ENCODE measurements at regions not wholly inside any gene's neighbourhood (a gene's known extent, or its start where the extent isn't known, plus 50 kb on each side); places are given as distances from the start of the nearest gene placed in this dataset.
"Not testable (repeated sequence)": the region's sequence is repeated elsewhere in the genome, so short reads cannot be mapped to it uniquely, and the experiment has no call there.

DNA sequence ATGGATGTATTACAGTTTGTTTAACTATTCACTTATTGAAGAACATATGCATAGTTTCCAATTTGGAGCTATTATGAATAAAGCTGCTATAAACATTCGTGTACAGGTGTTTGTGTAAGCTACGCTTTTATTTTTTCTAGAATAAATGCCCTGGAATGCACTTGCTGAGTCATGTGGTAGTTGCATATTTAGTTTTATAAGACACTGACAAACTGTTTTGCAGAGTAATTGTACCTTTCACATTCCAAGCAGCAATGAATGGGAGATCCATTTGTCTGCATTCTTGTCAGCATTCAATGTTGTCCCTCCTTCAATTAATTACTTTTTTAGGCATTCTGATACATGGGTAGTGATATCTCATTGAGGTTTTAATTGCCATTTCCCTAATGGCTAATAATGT, 373.6 kb upstream of the GHITM start:
- Histone ChIP-seq H3K4me2 (ENCODE audit: low read depth, low read length, poor library complexity, severe bottlenecking) (no peak overlapping the region), H3K27ac (ENCODE audit: low read depth, low read length) (no peak overlapping the region), H3K9me3 (ENCODE audit: insufficient read depth, low read length) (no peaks in the 10 kb centered on the region), H2AFZ (ENCODE audit: low read depth, low read length, severe bottlenecking) (no peak overlapping the region), H3K27me3 (ENCODE audit: low read length) (no peaks in the 10 kb centered on the region), H3K9ac (ENCODE audit: low read length) (no peak overlapping the region), H3F3A (ENCODE audit: insufficient read depth) (no peaks in the 10 kb centered on the region), H3K79me2 (ENCODE audit: insufficient read depth, low read length) (no peaks in the 10 kb centered on the region), H4K20me1 (ENCODE audit: low read depth, low read length) (no peaks in the 10 kb centered on the region), H3K9me2 (replicated peaks; ENCODE audit: insufficient read depth, low read length) (no peaks in the 10 kb centered on the region; the same call in 1 of the 2 replicates), H3K36me3 (ENCODE audit: low read length) (no peaks in the 10 kb centered on the region), H3K4me3 (ENCODE audit: insufficient read depth, low read length, poor library complexity, severe bottlenecking) (no peak overlapping the region)
- TF ChIP-seq, protein P1, sequence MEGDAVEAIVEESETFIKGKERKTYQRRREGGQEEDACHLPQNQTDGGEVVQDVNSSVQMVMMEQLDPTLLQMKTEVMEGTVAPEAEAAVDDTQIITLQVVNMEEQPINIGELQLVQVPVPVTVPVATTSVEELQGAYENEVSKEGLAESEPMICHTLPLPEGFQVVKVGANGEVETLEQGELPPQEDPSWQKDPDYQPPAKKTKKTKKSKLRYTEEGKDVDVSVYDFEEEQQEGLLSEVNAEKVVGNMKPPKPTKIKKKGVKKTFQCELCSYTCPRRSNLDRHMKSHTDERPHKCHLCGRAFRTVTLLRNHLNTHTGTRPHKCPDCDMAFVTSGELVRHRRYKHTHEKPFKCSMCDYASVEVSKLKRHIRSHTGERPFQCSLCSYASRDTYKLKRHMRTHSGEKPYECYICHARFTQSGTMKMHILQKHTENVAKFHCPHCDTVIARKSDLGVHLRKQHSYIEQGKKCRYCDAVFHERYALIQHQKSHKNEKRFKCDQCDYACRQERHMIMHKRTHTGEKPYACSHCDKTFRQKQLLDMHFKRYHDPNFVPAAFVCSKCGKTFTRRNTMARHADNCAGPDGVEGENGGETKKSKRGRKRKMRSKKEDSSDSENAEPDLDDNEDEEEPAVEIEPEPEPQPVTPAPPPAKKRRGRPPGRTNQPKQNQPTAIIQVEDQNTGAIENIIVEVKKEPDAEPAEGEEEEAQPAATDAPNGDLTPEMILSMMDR (IDR thresholded peaks at IDR 0.05; ENCODE audit: insufficient read depth, low read length, poor library complexity, severe bottlenecking), result no peak
- TF ChIP-seq EZH2phosphoT487 (conservative IDR thresholded peaks at IDR 0.05; ENCODE audit: low read length), result no peak

DNA sequence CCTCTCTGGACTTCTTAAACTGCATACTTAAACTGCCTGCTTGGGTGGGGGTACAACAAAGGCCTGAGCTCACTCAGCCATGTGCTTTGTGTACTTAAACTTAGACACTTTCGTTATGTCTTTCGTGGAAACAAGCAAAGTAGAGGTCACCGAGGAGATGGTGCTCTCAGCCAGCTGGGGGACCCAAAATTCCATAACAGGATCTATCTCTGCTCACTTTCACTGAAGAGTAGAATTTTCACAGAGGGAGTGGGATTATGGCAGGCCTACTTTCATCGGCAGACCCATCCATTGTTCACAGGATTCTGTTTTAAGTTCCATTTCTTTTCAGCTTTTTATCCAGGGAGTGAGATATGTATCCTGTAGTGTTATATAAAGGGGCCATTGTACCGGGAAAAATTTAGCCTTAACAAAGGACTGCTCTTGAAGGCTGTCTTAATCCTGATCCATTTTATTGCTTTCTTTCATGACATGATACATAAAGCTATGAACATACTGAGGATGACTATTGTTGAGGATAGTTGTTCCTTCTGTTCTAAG, 370.0 kb upstream of the GHITM start:
- Histone ChIP-seq H3F3A (ENCODE audit: insufficient read depth) (no peaks in the 10 kb centered on the region), H3K27ac (ENCODE audit: low read depth, low read length) (no peak overlapping the region), H3K9me3 (ENCODE audit: insufficient read depth, low read length) (no peaks in the 10 kb centered on the region), H3K9ac (ENCODE audit: low read length) (no peak overlapping the region), H3K79me2 (ENCODE audit: insufficient read depth, low read length) (no peaks in the 10 kb centered on the region), H2AFZ (ENCODE audit: low read depth, low read length, severe bottlenecking) (no peak overlapping the region), H3K27me3 (ENCODE audit: low read length) (no peaks in the 10 kb centered on the region), H3K9me2 (replicated peaks; ENCODE audit: insufficient read depth, low read length) (no peaks in the 10 kb centered on the region), H3K4me3 (ENCODE audit: insufficient read depth, low read length, poor library complexity, severe bottlenecking) (no peak overlapping the region), H3K4me2 (ENCODE audit: low read depth, low read length, poor library complexity, severe bottlenecking) (no peak overlapping the region), H3K36me3 (ENCODE audit: low read length) (no peaks in the 10 kb centered on the region), H4K20me1 (ENCODE audit: low read depth, low read length) (no peaks in the 10 kb centered on the region)
- no peak for TF ChIP-seq EZH2phosphoT487 (conservative IDR thresholded peaks at IDR 0.05; ENCODE audit: low read length)
- TF ChIP-seq, protein P1 (IDR thresholded peaks at IDR 0.05; ENCODE audit: insufficient read depth, low read length, poor library complexity, severe bottlenecking), result no peak

DNA sequence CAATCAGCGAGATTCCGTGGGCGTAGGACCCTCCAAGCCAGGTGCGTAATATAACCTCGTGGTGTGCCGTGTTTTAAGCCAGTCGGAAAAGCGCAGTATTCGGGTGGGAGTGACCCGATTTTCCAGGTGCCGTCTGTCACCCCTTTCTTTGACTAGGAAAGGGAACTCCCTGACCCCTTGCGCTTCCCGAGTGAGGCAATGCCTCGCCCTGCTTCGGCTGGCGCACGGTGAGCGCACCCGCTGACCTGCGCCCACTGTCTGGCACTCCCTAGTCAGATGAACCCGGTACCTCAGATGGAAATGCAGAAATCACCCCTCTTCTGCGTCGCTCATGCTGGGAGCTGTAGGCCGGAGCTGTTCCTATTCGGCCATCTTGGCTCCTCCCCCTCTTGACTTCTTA, 352.6 kb upstream of the GHITM start:
- not testable (repeated sequence) for H3K36me3 ChIP-seq (ENCODE audit: low read length); H3K27ac ChIP-seq (ENCODE audit: low read depth, low read length); H3K79me2 ChIP-seq (ENCODE audit: insufficient read depth, low read length); H2AFZ ChIP-seq (ENCODE audit: low read depth, low read length, severe bottlenecking); H3K9ac ChIP-seq (ENCODE audit: low read length); H3K27me3 ChIP-seq (ENCODE audit: low read length); H4K20me1 ChIP-seq (ENCODE audit: low read depth, low read length); H3K9me2 ChIP-seq (replicated peaks; ENCODE audit: insufficient read depth, low read length); H3K4me2 ChIP-seq (ENCODE audit: low read depth, low read length, poor library complexity, severe bottlenecking); H3F3A ChIP-seq (ENCODE audit: insufficient read depth); H3K4me3 ChIP-seq (ENCODE audit: insufficient read depth, low read length, poor library complexity, severe bottlenecking); H3K9me3 ChIP-seq (ENCODE audit: insufficient read depth, low read length)

DNA sequence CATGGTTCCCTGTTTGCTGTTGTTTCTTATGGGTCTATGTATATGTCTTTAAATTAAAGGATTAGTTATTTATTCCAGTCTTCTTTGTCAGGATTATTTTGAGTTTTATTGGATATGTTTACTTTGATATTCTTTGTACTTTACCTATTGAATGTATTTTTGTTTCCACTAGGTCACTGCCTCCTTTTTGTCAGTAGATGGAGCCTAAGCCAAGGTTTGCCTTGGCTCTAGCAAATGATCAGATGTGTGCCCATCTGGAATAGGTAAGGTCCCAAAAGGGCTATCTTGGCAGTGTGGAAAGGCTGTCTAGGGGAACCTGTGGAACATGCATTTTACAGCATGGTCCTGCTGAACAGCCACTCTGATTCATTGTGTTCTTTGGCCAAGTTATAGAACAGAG, 337.3 kb upstream of the GHITM start:
- Histone ChIP-seq H3K9me2 (replicated peaks; ENCODE audit: insufficient read depth, low read length) (no peaks in the 10 kb centered on the region), H3K36me3 (ENCODE audit: low read length) (no peaks in the 10 kb centered on the region), H3K27me3 (ENCODE audit: low read length) (no peaks in the 10 kb centered on the region), H3K4me2 (ENCODE audit: low read depth, low read length, poor library complexity, severe bottlenecking) (no peak overlapping the region), H3K4me3 (ENCODE audit: insufficient read depth, low read length, poor library complexity, severe bottlenecking) (no peak overlapping the region), H3F3A (ENCODE audit: insufficient read depth) (no peaks in the 10 kb centered on the region), H3K9ac (ENCODE audit: low read length) (no peak overlapping the region), H3K27ac (ENCODE audit: low read depth, low read length) (no peak overlapping the region), H3K79me2 (ENCODE audit: insufficient read depth, low read length) (no peaks in the 10 kb centered on the region), H2AFZ (ENCODE audit: low read depth, low read length, severe bottlenecking) (no peak overlapping the region), H4K20me1 (ENCODE audit: low read depth, low read length) (no peaks in the 10 kb centered on the region), H3K9me3 (ENCODE audit: insufficient read depth, low read length) (no peaks in the 10 kb centered on the region)
- no peak for TF ChIP-seq EZH2phosphoT487 (conservative IDR thresholded peaks at IDR 0.05; ENCODE audit: low read length)
- TF ChIP-seq, protein P1 (IDR thresholded peaks at IDR 0.05; ENCODE audit: insufficient read depth, low read length, poor library complexity, severe bottlenecking), result no peak

Data from SU-DHL-6 (cell line).